Ovary (tissue), 3 donors: ENCODE measurements at regions not wholly inside any gene's neighbourhood (a gene's known extent, or its start where the extent isn't known, plus 50 kb on each side); places are given as distances from the start of the nearest gene placed in this dataset.

Source experiments
- CTCF ChIP-seq, 3 donors: fragments of 450-650 bp in 2 of 3; fragments of 200-600 bp in 1 of 3; IDR thresholded peaks; one replicate each; pipeline versions ENCODE4 v1.5.1 to v1.8.0; 2016 to 2022; ENCODE audit warnings: antibody characterized with exemption in 3 of 3, mild to moderate bottlenecking in 1 of 3
- EP300 ChIP-seq: sonication (generic); formaldehyde crosslinking; IDR thresholded peaks from one replicate; pipeline ENCODE4 v1.6.1; 2017; ENCODE audit warnings: antibody characterized with exemption
- POLR2A ChIP-seq: fragments of 450-650 bp; IDR thresholded peaks from one replicate; pipeline ENCODE4 v1.6.1; 2017; ENCODE audit warnings: antibody characterized with exemption, mild to moderate bottlenecking, moderate library complexity
- donor health status: DM: no; HTN: no; CAD: no.

- TF ChIP-seq CTCF (IDR thresholded peaks at IDR 0.05): no peak
- no peak for TF ChIP-seq POLR2A
- no peak for TF ChIP-seq EP300
Observed at GRCh38 chr3:24769918-24770317, 275.3 kb upstream of the THRB start.
